ENCODE measurements at regions not wholly inside any gene's neighbourhood (a gene's known extent, or its start where the extent isn't known, plus 50 kb on each side); places are given as distances from the start of the nearest gene placed in this dataset.

- DNase-seq (ENCODE audit: low read depth in 4 of 4, low spot score in 2 of 4), result no peak
Observed at GRCh38 chr5:120380644-120381043, 83.5 kb upstream of the PRR16 start.

DNA sequence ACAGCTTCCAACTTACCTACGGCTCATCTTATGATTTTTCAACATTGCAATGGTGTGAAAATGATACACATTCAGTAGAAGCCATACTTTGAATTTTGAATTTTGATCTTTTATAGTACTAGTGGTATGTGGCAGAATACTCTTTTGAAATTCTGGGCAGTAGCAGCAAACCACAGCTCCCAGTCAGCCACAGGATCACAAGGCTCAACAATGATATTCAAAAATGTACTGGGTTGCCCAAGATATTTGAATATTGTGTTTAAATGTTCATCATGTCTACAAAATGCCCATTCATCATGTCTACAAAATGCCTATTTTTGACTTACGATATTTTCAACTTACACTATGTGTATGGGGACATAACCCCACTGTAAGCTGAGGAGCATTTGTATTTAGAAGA is 81.3 kb upstream of the PRR16 start:
- DNase-seq (ENCODE audit: low read depth in 4 of 4, low spot score in 2 of 4), result no peak

DNA sequence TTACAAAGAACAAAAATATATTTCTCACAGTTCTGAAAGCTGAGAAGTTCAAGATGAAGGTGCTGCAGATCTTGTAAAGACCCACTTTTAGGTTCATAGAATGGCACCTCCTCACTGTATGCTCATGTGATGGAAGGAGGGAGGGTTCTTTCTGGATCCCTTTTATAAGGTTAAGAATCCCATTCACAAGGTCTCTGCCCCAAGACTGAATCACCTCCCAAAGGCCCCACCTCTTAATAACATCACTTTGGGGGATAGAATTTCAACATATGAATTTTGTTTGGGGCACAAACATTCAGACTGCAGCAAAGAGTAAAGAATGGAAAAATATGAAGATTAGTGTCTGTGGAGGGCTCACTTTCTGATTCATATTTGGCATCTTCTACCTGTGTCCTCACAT is 77.1 kb upstream of the PRR16 start:
- DNase-seq (ENCODE audit: low read depth in 4 of 4, low spot score in 2 of 4), result no peak

- no peak for DNase-seq (ENCODE audit: low read depth in 4 of 4, low spot score in 2 of 4)
Observed at GRCh38 chr5:120388016-120388781, 75.9 kb upstream of the PRR16 start.

DNA sequence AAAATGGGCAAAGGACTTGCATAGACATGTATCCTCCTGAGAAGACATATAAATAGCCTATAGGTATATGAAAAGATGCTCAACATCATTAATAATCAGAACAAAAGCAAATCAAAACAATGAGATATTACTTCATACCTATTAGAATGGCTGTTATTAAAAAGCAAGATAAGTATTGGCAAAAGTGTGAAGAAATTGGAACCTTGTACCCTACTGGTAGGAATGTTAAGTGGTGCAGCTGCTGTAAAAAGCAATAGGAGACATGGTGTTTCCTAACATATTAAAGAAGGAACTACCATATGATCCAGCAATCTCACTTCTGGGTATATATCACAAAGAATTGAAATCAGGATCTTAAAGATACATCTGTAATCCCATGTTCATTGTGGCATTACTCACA is 69.8 kb upstream of the PRR16 start:
- no peak for DNase-seq (ENCODE audit: low read depth in 4 of 4, low spot score in 2 of 4)

- no peak for DNase-seq (ENCODE audit: low read depth in 4 of 4, low spot score in 2 of 4)
Observed at GRCh38 chr5:120396186-120396585, 67.9 kb upstream of the PRR16 start.

DNA sequence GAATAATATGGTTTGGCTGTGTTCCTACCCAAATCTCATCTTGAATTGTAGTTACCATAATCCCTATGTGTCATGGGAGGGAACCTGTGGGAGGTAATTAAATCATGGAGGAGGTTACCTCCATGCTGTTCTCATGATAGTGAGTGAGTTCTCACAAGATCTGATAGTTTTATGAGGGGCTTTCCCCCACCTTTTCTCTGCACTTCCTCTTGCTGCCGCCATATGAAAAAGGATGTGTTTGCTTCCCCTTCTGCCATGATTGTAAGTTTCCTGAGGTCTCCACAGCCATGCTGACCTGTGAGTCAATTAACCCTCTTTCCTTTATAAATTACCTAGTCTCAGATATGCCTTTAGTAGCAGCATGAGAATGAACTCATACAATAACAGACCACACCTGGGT is 63.7 kb upstream of the PRR16 start:
- DNase-seq (ENCODE audit: low read depth in 4 of 4, low spot score in 2 of 4), result no peak

DNA sequence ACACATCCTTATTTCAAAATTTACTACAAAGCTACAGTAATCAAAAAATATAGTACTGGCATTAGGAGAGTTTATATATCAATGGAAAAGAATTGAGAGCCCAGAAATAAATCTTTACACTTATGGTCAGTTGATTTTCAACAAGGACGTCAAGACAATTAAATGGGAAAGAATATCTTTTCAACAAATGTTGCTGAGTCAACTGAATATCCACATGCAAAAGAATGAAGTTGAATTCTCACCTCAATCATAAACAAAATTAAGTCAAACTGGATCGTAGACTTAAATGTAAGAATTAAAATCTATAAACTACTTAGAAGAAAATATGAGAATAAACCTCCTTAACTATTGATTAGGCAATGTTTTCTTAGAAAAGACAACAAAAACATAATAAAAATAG is 61.5 kb upstream of the PRR16 start:
- DNase-seq (ENCODE audit: low read depth in 4 of 4, low spot score in 2 of 4), result no peak

- no peak for DNase-seq (ENCODE audit: low read depth in 4 of 4, low spot score in 2 of 4)
Observed at GRCh38 chr5:120405286-120405864, 58.7 kb upstream of the PRR16 start.

- no peak for DNase-seq (ENCODE audit: low read depth in 4 of 4, low spot score in 2 of 4)
Observed at GRCh38 chr5:120405923-120406322, 58.2 kb upstream of the PRR16 start.

- no peak for DNase-seq (ENCODE audit: low read depth in 4 of 4, low spot score in 2 of 4)
Observed at GRCh38 chr5:120413686-120414085, 50.4 kb upstream of the PRR16 start.

Data from left renal cortex interstitium (tissue), 4 donors.